ENCODE measurements at regions not wholly inside any gene's neighbourhood (a gene's known extent, or its start where the extent isn't known, plus 50 kb on each side); places are given as distances from the start of the nearest gene placed in this dataset.

GRCh38 chr22:47281126-47282106 lies 519.0 kb downstream of the TBC1D22A start:
- TF ChIP-seq CTCF (IDR thresholded peaks at IDR 0.05; ENCODE audit: insufficient read depth, low read length, poor library complexity, severe bottlenecking) (no peak), EZH2phosphoT487 (conservative IDR thresholded peaks at IDR 0.05; ENCODE audit: low read length) (no peak)
